ENCODE measurements at regions not wholly inside any gene's neighbourhood (a gene's known extent, or its start where the extent isn't known, plus 50 kb on each side); places are given as distances from the start of the nearest gene placed in this dataset.
A peak's percentile ranks its signal among the peaks of the same experiment; 100 is the strongest.

GRCh38 chr13:84044805-84045204, 162.5 kb upstream of the SLITRK1 start:
- Histone ChIP-seq H3K27me3 (ENCODE audit: control insufficient read depth, insufficient read depth, low read length) (no peaks in the 10 kb centered on the region), H3K79me2 (ENCODE audit: control insufficient read depth, insufficient read depth, low read length) (no peaks in the 10 kb centered on the region), H3K27ac (ENCODE audit: insufficient read depth, low read length) (no peak overlapping the region), H3K9ac (ENCODE audit: insufficient read depth, low read length) (no peak overlapping the region), H3K4me3 (replicated peaks in 1 of 4; ENCODE audit: control extremely low read depth in 1 of 4, insufficient read depth in 1 of 4, low read depth in 3 of 4, low read length in 4 of 4) (no peak overlapping the region), H4K20me1 (ENCODE audit: control insufficient read depth, extremely low read depth, insufficient read depth, low read length) (no peaks in the 10 kb centered on the region), H3K9me3 (ENCODE audit: control insufficient read depth, insufficient read depth, low read depth, low read length) (no peaks in the 10 kb centered on the region), H3K4me1 (ENCODE audit: control insufficient read depth, extremely low read depth, insufficient read depth, low read length) (no peaks in the 10 kb centered on the region), H3K36me3 (ENCODE audit: control insufficient read depth, insufficient read depth, low read length) (no peaks in the 10 kb centered on the region), H2AFZ (ENCODE audit: low read length) (no peak overlapping the region), H3K4me2 (ENCODE audit: extremely low read depth, insufficient read depth, low read length) (no peak overlapping the region)
- no peak for DNase-seq (ENCODE audit: low read depth in 2 of 2)
- TF ChIP-seq, protein P1, sequence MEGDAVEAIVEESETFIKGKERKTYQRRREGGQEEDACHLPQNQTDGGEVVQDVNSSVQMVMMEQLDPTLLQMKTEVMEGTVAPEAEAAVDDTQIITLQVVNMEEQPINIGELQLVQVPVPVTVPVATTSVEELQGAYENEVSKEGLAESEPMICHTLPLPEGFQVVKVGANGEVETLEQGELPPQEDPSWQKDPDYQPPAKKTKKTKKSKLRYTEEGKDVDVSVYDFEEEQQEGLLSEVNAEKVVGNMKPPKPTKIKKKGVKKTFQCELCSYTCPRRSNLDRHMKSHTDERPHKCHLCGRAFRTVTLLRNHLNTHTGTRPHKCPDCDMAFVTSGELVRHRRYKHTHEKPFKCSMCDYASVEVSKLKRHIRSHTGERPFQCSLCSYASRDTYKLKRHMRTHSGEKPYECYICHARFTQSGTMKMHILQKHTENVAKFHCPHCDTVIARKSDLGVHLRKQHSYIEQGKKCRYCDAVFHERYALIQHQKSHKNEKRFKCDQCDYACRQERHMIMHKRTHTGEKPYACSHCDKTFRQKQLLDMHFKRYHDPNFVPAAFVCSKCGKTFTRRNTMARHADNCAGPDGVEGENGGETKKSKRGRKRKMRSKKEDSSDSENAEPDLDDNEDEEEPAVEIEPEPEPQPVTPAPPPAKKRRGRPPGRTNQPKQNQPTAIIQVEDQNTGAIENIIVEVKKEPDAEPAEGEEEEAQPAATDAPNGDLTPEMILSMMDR (conservative IDR thresholded peaks at IDR 0.05 in 1 of 2, IDR thresholded peaks at IDR 0.05 in 1 of 2; ENCODE audit: low read depth in 1 of 2, low read length in 2 of 2) = no peak
- TF ChIP-seq EZH2 (IDR thresholded peaks at IDR 0.05; ENCODE audit: low read length, missing control alignments) = no peak

- no peak for DNase-seq (ENCODE audit: low read depth in 2 of 2)
- H3K27me3 ChIP-seq (ENCODE audit: control insufficient read depth, insufficient read depth, low read length) = no peaks in the 10 kb centered on the region
- no peak overlapping the region for H3K9ac ChIP-seq (ENCODE audit: insufficient read depth, low read length)
- no peaks in the 10 kb centered on the region for H3K9me3 ChIP-seq (ENCODE audit: control insufficient read depth, insufficient read depth, low read depth, low read length)
- H3K27ac ChIP-seq (ENCODE audit: insufficient read depth, low read length) = no peak overlapping the region
- H3K36me3 ChIP-seq (ENCODE audit: control insufficient read depth, insufficient read depth, low read length) = no peaks in the 10 kb centered on the region
- no peak overlapping the region for H2AFZ ChIP-seq (ENCODE audit: low read length)
- no peak overlapping the region for H3K4me2 ChIP-seq (ENCODE audit: extremely low read depth, insufficient read depth, low read length)
- H4K20me1 ChIP-seq (ENCODE audit: control insufficient read depth, extremely low read depth, insufficient read depth, low read length) = no peaks in the 10 kb centered on the region
- H3K79me2 ChIP-seq (ENCODE audit: control insufficient read depth, insufficient read depth, low read length) = no peaks in the 10 kb centered on the region
- TF ChIP-seq, protein P1 (conservative IDR thresholded peaks at IDR 0.05 in 1 of 2, IDR thresholded peaks at IDR 0.05 in 1 of 2; ENCODE audit: low read depth in 1 of 2, low read length in 2 of 2) = no peak
- no peak for TF ChIP-seq EZH2 (IDR thresholded peaks at IDR 0.05; ENCODE audit: low read length, missing control alignments)
- H3K4me1 ChIP-seq (ENCODE audit: control insufficient read depth, extremely low read depth, insufficient read depth, low read length) = no peaks in the 10 kb centered on the region
- no peak overlapping the region for H3K4me3 ChIP-seq (replicated peaks in 1 of 4; ENCODE audit: control extremely low read depth in 1 of 4, insufficient read depth in 1 of 4, low read depth in 3 of 4, low read length in 4 of 4)
Measured at GRCh38 chr13:84038001-84038400, 155.7 kb upstream of the SLITRK1 start.

GRCh38 chr13:84032116-84032515, 149.8 kb upstream of the SLITRK1 start:
- no peak overlapping the region for H2AFZ ChIP-seq (ENCODE audit: low read length)
- H4K20me1 ChIP-seq (ENCODE audit: control insufficient read depth, extremely low read depth, insufficient read depth, low read length) = no peaks in the 10 kb centered on the region
- H3K27me3 ChIP-seq (ENCODE audit: control insufficient read depth, insufficient read depth, low read length) = no peaks in the 10 kb centered on the region
- H3K36me3 ChIP-seq (ENCODE audit: control insufficient read depth, insufficient read depth, low read length) = no peaks in the 10 kb centered on the region
- no peaks in the 10 kb centered on the region for H3K4me1 ChIP-seq (ENCODE audit: control insufficient read depth, extremely low read depth, insufficient read depth, low read length)
- H3K9me3 ChIP-seq (ENCODE audit: control insufficient read depth, insufficient read depth, low read depth, low read length) = no peaks in the 10 kb centered on the region
- no peak overlapping the region for H3K4me2 ChIP-seq (ENCODE audit: extremely low read depth, insufficient read depth, low read length)
- H3K4me3 ChIP-seq (replicated peaks in 1 of 4; ENCODE audit: control extremely low read depth in 1 of 4, insufficient read depth in 1 of 4, low read depth in 3 of 4, low read length in 4 of 4) = no peak overlapping the region
- TF ChIP-seq EZH2 (IDR thresholded peaks at IDR 0.05; ENCODE audit: low read length, missing control alignments) = no peak
- TF ChIP-seq, protein P1 (conservative IDR thresholded peaks at IDR 0.05 in 1 of 2, IDR thresholded peaks at IDR 0.05 in 1 of 2; ENCODE audit: low read depth in 1 of 2, low read length in 2 of 2) = no peak
- no peaks in the 10 kb centered on the region for H3K79me2 ChIP-seq (ENCODE audit: control insufficient read depth, insufficient read depth, low read length)
- no peak overlapping the region for H3K27ac ChIP-seq (ENCODE audit: insufficient read depth, low read length)
- peak in 1 of 2 donors; percentile 41 for DNase-seq (ENCODE audit: low read depth in 2 of 2)
- H3K9ac ChIP-seq (ENCODE audit: insufficient read depth, low read length) = no peak overlapping the region
